H1 (cell line): ENCODE measurements at regions not wholly inside any gene's neighbourhood (a gene's known extent, or its start where the extent isn't known, plus 50 kb on each side); places are given as distances from the start of the nearest gene placed in this dataset.

Source experiments
- CTCF ChIA-PET: fragments of 300-600 bp; sonication (Branson Sonifier 250); formaldehyde crosslinking; loops from one replicate; lab custom pipeline; 2021; ENCODE audit not compliant: partially characterized antibody; lab: Charles Lee
- POLR2A ChIA-PET: fragments of 300-600 bp; sonication (Branson Sonifier 250); formaldehyde crosslinking; loops from one replicate; lab custom pipeline; 2021; ENCODE audit warnings: inconsistent platforms; ENCODE audit not compliant: partially characterized antibody; lab: Charles Lee
- DNase-seq, 2 experiments: peaks; one replicate each; pipeline versions ENCODE4 v3.0.0 to v3.0.0-alpha.2; 2010 to 2022; ENCODE audit warnings: low spot score in 2 of 2, low read depth in 1 of 2, mixed read lengths in 1 of 2
- FAIRE-seq: peaks from 2 replicates; lab custom pipeline; 2011; peaks lifted over from hg19 to GRCh38; lab: Jason Lieb, UNC
- H2AFZ ChIP-seq: 2 replicates; pipeline ENCODE4 v1.8.1; 2012; ENCODE audit warnings: low read length, inconsistent platforms
- H2AK5ac ChIP-seq: 2 replicates; pipeline ENCODE4 v1.6.1; 2013; ENCODE audit warnings: low read depth, low read length
- H2BK120ac ChIP-seq: replicated peaks from 2 replicates; pipeline ENCODE3; 2013; ENCODE audit warnings: low read depth, low read length, inconsistent platforms
- H2BK12ac ChIP-seq: 2 replicates; pipeline ENCODE4 v1.6.1; 2013; ENCODE audit warnings: low read depth, low read length
- H2BK15ac ChIP-seq: 2 replicates; pipeline ENCODE4 v1.6.1; 2013; ENCODE audit warnings: low read length
- H2BK20ac ChIP-seq: 2 replicates; pipeline ENCODE4 v1.6.1; 2013; ENCODE audit warnings: low read length
- H2BK5ac ChIP-seq: 2 replicates; pipeline ENCODE4 v1.6.1; 2013; ENCODE audit warnings: low read depth, low read length
- H3K14ac ChIP-seq: 2 replicates; pipeline ENCODE4 v1.6.1; 2013; ENCODE audit warnings: inconsistent platforms; ENCODE audit not compliant: insufficient read length
- H3K18ac ChIP-seq: 2 replicates; pipeline ENCODE4 v1.6.1; 2013; ENCODE audit warnings: low read length; ENCODE audit errors: extremely low read depth
- H3K23ac ChIP-seq: 2 replicates; pipeline ENCODE4 v1.6.1; 2013; ENCODE audit warnings: inconsistent platforms; ENCODE audit not compliant: insufficient read length
- H3K23me2 ChIP-seq: 2 replicates; pipeline ENCODE4 v1.6.1; 2013; ENCODE audit warnings: low read depth, low read length
- H3K27ac ChIP-seq: 2 replicates; pipeline ENCODE4 v1.6.1; 2011; ENCODE audit warnings: low read depth, low read length, inconsistent platforms
- H3K27me3 ChIP-seq, 4 experiments: replicated peaks in 1 of 4; 1 replicate in 1 of 4; 2 replicates in 3 of 4; pipeline versions ENCODE4 v1.6.1 to v1.8.1; 2011 to 2013; ENCODE audit warnings: low read length in 3 of 4, mild to moderate bottlenecking in 3 of 4, inconsistent platforms in 2 of 4, mixed read lengths in 2 of 4, moderate library complexity in 1 of 4; ENCODE audit not compliant: control insufficient read depth in 3 of 4, insufficient read depth in 3 of 4; ENCODE audit errors: extremely low read depth in 1 of 4
- H3K36me3 ChIP-seq, 4 experiments: 2 replicates each; pipeline versions ENCODE4 v1.6.1 to v1.8.1; 2011 to 2013; ENCODE audit warnings: mild to moderate bottlenecking in 4 of 4, low read length in 3 of 4, moderate library complexity in 2 of 4, control low read depth in 1 of 4, inconsistent platforms in 1 of 4; ENCODE audit not compliant: insufficient read depth in 4 of 4, control insufficient read depth in 2 of 4
- H3K4ac ChIP-seq: replicated peaks from 2 replicates; pipeline ENCODE3; 2013; ENCODE audit warnings: low read length, low read depth, mixed read lengths, inconsistent platforms; ENCODE audit not compliant: insufficient read length
- H3K4me1 ChIP-seq, 4 experiments: replicated peaks in 1 of 4; 1 replicate in 1 of 4; 2 replicates in 3 of 4; pipeline versions ENCODE4 v1.6.1 to v1.8.1; 2011 to 2013; ENCODE audit warnings: low read length in 3 of 4, inconsistent platforms in 2 of 4, mixed read lengths in 1 of 4; ENCODE audit not compliant: insufficient read depth in 4 of 4, control insufficient read depth in 3 of 4
- H3K4me2 ChIP-seq, 2 experiments: 2 replicates each; pipeline versions ENCODE4 v1.6.1 to v1.8.1; 2011 to 2013; ENCODE audit warnings: low read depth in 2 of 2, low read length in 2 of 2, control low read depth in 1 of 2, inconsistent platforms in 1 of 2, mild to moderate bottlenecking in 1 of 2; ENCODE audit not compliant: insufficient read depth in 1 of 2
- H3K4me3 ChIP-seq, 4 experiments: fragments of 200-600, 300-600 bp in 1 of 4; sonication (generic), shearing (Covaris generic), sonication (Bioruptor Twin) in 1 of 4; 2 replicates each; pipeline versions ENCODE4 v1.5.1 to v1.8.1; 2011 to 2016; ENCODE audit warnings: low read length in 4 of 4, low read depth in 3 of 4, control low read depth in 2 of 4, inconsistent platforms in 2 of 4, mild to moderate bottlenecking in 2 of 4, mixed read lengths in 1 of 4, moderate library complexity in 1 of 4; ENCODE audit not compliant: insufficient read depth in 2 of 4; ENCODE audit errors: extremely low read depth in 1 of 4
- H3K56ac ChIP-seq: replicated peaks from 2 replicates; pipeline ENCODE3; 2013; ENCODE audit warnings: low read depth, mild to moderate bottlenecking, mixed read lengths, low read length, inconsistent platforms; ENCODE audit not compliant: insufficient read length
- H3K79me1 ChIP-seq: 2 replicates; pipeline ENCODE4 v1.6.1; 2013; ENCODE audit warnings: low read depth, low read length, control low read depth
- H3K79me2 ChIP-seq, 2 experiments: 2 replicates each; pipeline versions ENCODE4 v1.6.1 to v1.8.1; 2012 to 2013; ENCODE audit warnings: low read length in 2 of 2, mild to moderate bottlenecking in 2 of 2, inconsistent platforms in 1 of 2; ENCODE audit not compliant: insufficient read depth in 2 of 2, control insufficient read depth in 1 of 2
- H3K9ac ChIP-seq, 4 experiments: replicated peaks in 1 of 4; 1 replicate in 1 of 4; 2 replicates in 3 of 4; pipeline versions ENCODE4 v1.6.1 to v1.8.1; 2011 to 2013; ENCODE audit warnings: low read depth in 3 of 4, low read length in 3 of 4, control low read depth in 2 of 4, mild to moderate bottlenecking in 2 of 4, moderate library complexity in 2 of 4, inconsistent platforms in 1 of 4; ENCODE audit errors: extremely low read depth in 1 of 4
- H3K9me3 ChIP-seq, 2 experiments: 2 replicates each; pipeline versions ENCODE4 v1.6.1 to v1.8.1; 2012 to 2013; ENCODE audit warnings: mild to moderate bottlenecking in 2 of 2, moderate library complexity in 2 of 2, control low read depth in 1 of 2, inconsistent platforms in 1 of 2, low read depth in 1 of 2, low read length in 1 of 2, mixed read lengths in 1 of 2; ENCODE audit not compliant: insufficient read depth in 2 of 2
- H4K20me1 ChIP-seq, 2 experiments: replicated peaks in 1 of 2; 2 replicates each; pipeline versions ENCODE3 to v1.8.1; 2011 to 2013; ENCODE audit warnings: inconsistent platforms in 2 of 2, low read length in 2 of 2, mild to moderate bottlenecking in 1 of 2; ENCODE audit not compliant: insufficient read depth in 2 of 2, control insufficient read depth in 1 of 2
- H4K5ac ChIP-seq: 2 replicates; pipeline ENCODE4 v1.6.1; 2013; ENCODE audit warnings: low read length, low read depth, mixed read lengths, inconsistent platforms; ENCODE audit not compliant: insufficient read length
- H4K8ac ChIP-seq: 2 replicates; pipeline ENCODE4 v1.8.0; 2013; ENCODE audit warnings: mild to moderate bottlenecking, moderate library complexity, low read length, inconsistent platforms; ENCODE audit not compliant: insufficient read depth; ENCODE audit errors: extremely low read depth
- H4K91ac ChIP-seq: replicated peaks from 2 replicates; pipeline ENCODE3; 2013; ENCODE audit warnings: low read length, mixed read lengths, inconsistent platforms; ENCODE audit not compliant: insufficient read length
- EZH2 ChIP-seq: fragments of 200-600 bp; sonication (generic); IDR thresholded peaks from 2 replicates; pipeline ENCODE4 v1.7.1; 2012; ENCODE audit warnings: low read depth, mild to moderate bottlenecking, moderate library complexity, low read length, inconsistent platforms; ENCODE audit not compliant: severe bottlenecking
- JUN ChIP-seq: IDR thresholded peaks from 2 replicates; pipeline ENCODE4 v1.6.1; 2011; ENCODE audit warnings: low read depth, mild to moderate bottlenecking, improper control_type of control experiment, low read length
- POU5F1 ChIP-seq: IDR thresholded peaks from 2 replicates; pipeline ENCODE4 v1.6.1; 2011; ENCODE audit warnings: low read depth, mild to moderate bottlenecking, low read length, moderate library complexity
- SIN3A ChIP-seq, 2 experiments: IDR thresholded peaks in 1 of 2; conservative IDR thresholded peaks in 1 of 2; 2 replicates each; pipeline ENCODE4 v1.6.1; 2011 to 2012; ENCODE audit warnings: low read length in 2 of 2, improper control_type of control experiment in 1 of 2, low read depth in 1 of 2, mild to moderate bottlenecking in 1 of 2
- SP1 ChIP-seq: IDR thresholded peaks from 2 replicates; pipeline ENCODE4 v1.6.1; 2011; ENCODE audit warnings: low read depth, low read length
- TAF1 ChIP-seq: IDR thresholded peaks from 2 replicates; pipeline ENCODE4 v1.6.1; 2011; ENCODE audit warnings: mild to moderate bottlenecking, low read depth, low read length
- TAF7 ChIP-seq: optimal IDR thresholded peaks from 2 replicates; pipeline ENCODE3; 2011; ENCODE audit warnings: low read depth, mild to moderate bottlenecking, inconsistent platforms, low read length, moderate library complexity, borderline replicate concordance
- YY1 ChIP-seq: IDR thresholded peaks from 2 replicates; pipeline ENCODE4 v1.6.1; 2011; ENCODE audit warnings: low read depth, mild to moderate bottlenecking, low read length
- WGBS, 2 experiments: shearing (Covaris generic) in 1 of 2; methylation state at CpG; one replicate each; pipeline versions ENCODE4 v1.1.6 to v1.1.7; 2013 to 2015; ENCODE audit warnings: low lambda C conversion rate in 2 of 2, mixed read lengths in 2 of 2, inconsistent platforms in 1 of 2, low coverage in 1 of 2, missing lambda C conversion rate in 1 of 2; ENCODE audit not compliant: insufficient replicate concordance in 2 of 2, insufficient coverage in 1 of 2, insufficient read length in 1 of 2; ENCODE audit errors: extremely low coverage in 1 of 2, missing lambda C conversion rate in 1 of 2; 5-methylcytosine and 5-hydroxymethylcytosine counted together
- TF ChIP-seq, protein P1 (sequence below): IDR thresholded peaks from 2 replicates; pipeline ENCODE4 v1.6.1; 2011; ENCODE audit warnings: low read length, improper control_type of control experiment

DNA sequence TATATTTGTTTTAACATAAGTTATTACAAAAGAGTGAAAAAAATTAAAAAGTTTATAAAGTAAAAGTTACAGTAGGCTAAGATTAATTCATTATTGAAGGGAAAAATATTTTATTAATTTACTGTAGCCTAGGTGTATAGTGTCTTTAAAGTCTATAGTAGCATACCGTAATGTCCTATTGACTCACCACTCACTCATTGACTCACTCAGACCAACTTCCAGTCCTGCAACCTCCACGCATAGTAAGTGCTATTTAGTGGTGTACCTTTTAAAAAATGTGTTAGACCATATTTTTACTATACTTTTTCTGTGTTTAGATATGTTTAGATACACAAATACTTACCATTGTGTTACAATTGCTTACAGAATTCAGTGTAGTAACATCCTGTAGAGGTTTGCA lies 841.1 kb downstream of the CENPC start:
- no peak overlapping the region for H3K23ac ChIP-seq
- no peak overlapping the region for H2BK12ac ChIP-seq
- H2AFZ ChIP-seq: no peak overlapping the region
- H4K8ac ChIP-seq: no peak overlapping the region
- no peak overlapping the region for H2AK5ac ChIP-seq
- H3K27me3 ChIP-seq: no peaks in the 10 kb centered on the region
- H4K5ac ChIP-seq: no peak overlapping the region
- no peak overlapping the region for H3K9ac ChIP-seq
- no peak overlapping the region for H4K91ac ChIP-seq
- H3K79me2 ChIP-seq: no peaks in the 10 kb centered on the region
- WGBS, 2 experiments: 96% methylated on average over 2 of the region's 2 CpGs; no CpG with 5 or more reads in 1 of the 2 experiments
- no peaks in the 10 kb centered on the region for H3K36me3 ChIP-seq
- no peak overlapping the region for H3K56ac ChIP-seq
- no peak overlapping the region for H3K4me2 ChIP-seq
- no peaks in the 10 kb centered on the region for H3K4me1 ChIP-seq
- no peak overlapping the region for H3K4ac ChIP-seq
- H3K9me3 ChIP-seq: no peaks in the 10 kb centered on the region
- CTCF ChIA-PET: no interaction called here
- no peaks in the 10 kb centered on the region for H4K20me1 ChIP-seq
- H3K27ac ChIP-seq: no peak overlapping the region
- 0 out of 2 replicates have a peak, but pooled peaks cover 1% of the 10 kb centered on the region for H3K23me2 ChIP-seq
- no peak for DNase-seq
- H3K4me3 ChIP-seq: no peak overlapping the region
- H2BK20ac ChIP-seq: no peak overlapping the region
- H3K14ac ChIP-seq: no peak overlapping the region
- no peak for FAIRE-seq
- POLR2A ChIA-PET: interaction anchor here (0.6 kb wide), 1 partner anchor 592 kb away, joined by 3 read pairs; no protein-coding TSS in a partner anchor
- H3K18ac ChIP-seq: no peak overlapping the region
- H2BK5ac ChIP-seq: no peak overlapping the region
- no peaks in the 10 kb centered on the region for H3K79me1 ChIP-seq
- H2BK15ac ChIP-seq: no peak overlapping the region
- no peak overlapping the region for H2BK120ac ChIP-seq
- TF ChIP-seq POU5F1 (no peak), TAF7 (no peak), SP1 (no peak), YY1 (no peak), TAF1 (no peak), EZH2 (no peak), SIN3A (conservative IDR thresholded peaks at IDR 0.05 in 1 of 2, IDR thresholded peaks at IDR 0.05 in 1 of 2; ENCODE audit: low read depth in 1 of 2, low read length in 2 of 2) (no peak), JUN (no peak)
- TF ChIP-seq, protein P1, sequence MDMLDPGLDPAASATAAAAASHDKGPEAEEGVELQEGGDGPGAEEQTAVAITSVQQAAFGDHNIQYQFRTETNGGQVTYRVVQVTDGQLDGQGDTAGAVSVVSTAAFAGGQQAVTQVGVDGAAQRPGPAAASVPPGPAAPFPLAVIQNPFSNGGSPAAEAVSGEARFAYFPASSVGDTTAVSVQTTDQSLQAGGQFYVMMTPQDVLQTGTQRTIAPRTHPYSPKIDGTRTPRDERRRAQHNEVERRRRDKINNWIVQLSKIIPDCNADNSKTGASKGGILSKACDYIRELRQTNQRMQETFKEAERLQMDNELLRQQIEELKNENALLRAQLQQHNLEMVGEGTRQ: no peak
